ENCODE measurements at regions not wholly inside any gene's neighbourhood (a gene's known extent, or its start where the extent isn't known, plus 50 kb on each side); places are given as distances from the start of the nearest gene placed in this dataset.

DNA sequence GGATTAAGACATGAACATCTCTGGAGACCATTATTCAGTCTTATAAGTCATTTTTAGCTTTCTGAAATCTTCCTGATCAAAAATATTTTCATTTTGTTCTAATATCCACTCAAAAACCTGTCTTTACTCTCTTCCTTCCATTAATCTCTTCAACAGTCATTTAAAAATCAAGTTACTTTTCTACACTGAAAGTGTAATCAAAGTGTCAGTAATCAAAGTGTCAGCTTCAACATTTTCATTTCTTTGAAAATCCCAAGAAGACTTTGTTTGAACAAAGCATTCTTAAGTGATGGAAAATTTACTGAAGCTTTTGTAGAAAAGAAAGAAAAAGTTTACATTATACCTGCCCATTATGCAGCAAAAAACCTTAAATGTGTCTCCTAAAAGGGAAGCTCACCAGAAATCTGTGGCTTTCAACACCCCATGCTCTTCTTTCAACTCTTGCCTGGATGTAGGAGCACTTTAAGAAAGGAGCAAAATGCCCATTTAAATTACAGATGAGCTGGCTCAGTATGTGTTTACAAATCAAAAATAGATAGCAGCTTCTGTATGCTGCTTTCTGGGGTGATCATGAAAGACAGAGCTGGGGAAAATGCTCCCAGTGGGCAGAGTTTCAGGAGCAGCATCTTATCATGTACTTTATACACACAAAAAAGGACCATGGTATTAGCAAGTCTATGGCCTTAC is 260.8 kb upstream of the NCAM2 start:
- DNase-seq (ENCODE audit: low read depth, low spot score): no peak
- no peak overlapping the region for H3K4me3 ChIP-seq (ENCODE audit: low read length)

DNA sequence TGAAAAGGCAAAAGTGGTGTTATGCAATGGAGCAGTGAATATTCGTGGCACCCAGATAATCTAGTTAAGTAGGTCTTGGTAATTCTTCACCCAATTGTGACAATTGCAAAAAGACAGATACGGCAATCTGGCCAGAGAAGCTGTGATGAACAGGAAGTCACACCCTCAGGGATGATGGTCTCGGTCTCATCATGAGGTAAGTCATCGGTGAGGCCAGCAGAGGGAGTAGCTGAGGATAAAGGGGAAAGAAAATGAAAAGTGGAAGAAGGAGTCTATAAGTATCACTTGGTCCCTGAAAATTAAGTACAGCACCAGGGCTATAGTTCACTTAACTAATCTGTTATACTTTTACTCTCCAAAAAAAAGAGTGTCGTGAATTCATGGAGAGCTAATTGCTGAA is 258.8 kb upstream of the NCAM2 start:
- DNase-seq (ENCODE audit: low read depth, low spot score): peak; percentile 28
- no peak overlapping the region for H3K4me3 ChIP-seq (ENCODE audit: low read length)

DNA sequence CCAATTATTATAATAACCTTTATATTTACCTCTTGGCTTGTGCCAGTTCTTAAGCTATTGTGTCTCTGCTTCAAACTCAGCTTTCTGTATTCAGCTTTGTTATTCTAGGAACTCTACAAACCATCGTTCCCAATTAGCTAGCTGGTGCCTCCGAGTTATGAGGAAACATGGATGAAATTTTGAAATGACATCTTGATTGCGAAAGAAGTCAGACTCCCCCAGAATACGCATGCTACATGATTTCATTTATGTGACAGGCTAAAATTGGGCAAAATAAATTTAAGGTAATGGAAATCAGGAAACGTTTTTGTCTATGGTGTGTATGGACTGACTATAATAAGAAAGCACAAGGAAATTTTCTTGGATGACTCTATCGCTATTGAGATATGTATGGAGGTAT is 256.8 kb upstream of the NCAM2 start:
- H3K4me3 ChIP-seq (ENCODE audit: low read length): no peak overlapping the region
- no peak for DNase-seq (ENCODE audit: low read depth, low spot score)

DNA sequence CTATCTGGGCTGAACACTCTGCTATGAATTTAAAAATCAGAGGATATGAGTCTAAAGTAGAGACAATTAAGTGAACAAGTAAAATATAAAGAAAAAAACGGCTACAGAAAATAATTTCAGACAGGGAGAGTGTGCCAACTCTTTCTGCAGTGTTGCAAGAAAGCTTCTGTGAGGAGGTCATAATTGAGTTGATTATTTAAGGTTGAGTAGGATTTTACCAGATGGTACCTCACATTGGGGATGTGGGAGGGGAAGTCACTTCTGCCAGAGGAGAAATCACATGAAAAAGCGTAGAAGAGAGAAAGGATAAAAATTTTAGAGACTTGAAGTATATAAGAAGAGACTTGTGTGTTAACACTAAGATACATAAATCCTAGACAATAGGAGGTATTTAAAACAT is 238.0 kb upstream of the NCAM2 start:
- no peak for DNase-seq (ENCODE audit: low read depth, low spot score)
- H3K4me3 ChIP-seq (ENCODE audit: low read length): no peak overlapping the region

DNA sequence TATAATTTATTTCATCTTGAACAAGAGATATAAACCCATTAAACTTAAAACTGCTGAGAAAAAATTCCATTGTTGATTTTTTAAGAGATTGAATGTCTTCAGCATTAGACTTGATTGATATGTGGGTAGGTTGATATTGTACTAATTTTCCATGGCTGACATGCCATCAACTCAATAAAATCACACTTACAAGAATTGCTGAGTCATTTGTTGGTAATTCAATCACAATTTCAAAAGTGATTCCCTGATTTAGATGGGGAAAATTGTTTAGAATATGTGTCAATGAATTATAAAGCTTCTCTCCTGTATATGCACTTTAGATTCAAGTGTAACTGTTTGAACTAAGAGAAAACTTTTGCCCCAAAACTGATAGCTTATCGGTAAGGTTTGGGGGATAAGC is 223.5 kb upstream of the NCAM2 start:
- H3K4me3 ChIP-seq (ENCODE audit: low read length): no peak overlapping the region
- no peak for DNase-seq (ENCODE audit: low read depth, low spot score)

DNA sequence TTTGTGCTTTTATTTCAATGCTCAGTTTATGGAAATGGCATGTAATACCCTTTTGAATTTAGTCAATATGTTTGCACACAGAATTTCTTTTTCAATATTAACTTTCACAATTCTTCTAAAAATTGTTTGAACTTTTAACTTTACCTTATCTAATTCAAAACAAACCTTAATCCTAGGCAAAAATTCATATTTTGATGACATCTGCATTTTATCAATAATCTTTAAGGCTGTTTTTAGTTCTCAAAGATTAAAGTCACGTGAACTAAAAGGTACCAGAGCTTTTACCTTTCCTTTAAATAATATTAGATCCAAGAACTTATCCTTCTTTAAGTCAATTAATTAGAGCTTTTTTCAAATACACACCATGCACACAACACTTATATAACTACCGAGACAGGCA is 218.9 kb upstream of the NCAM2 start:
- no peak for DNase-seq (ENCODE audit: low read depth, low spot score)
- no peak overlapping the region for H3K4me3 ChIP-seq (ENCODE audit: low read length)

DNA sequence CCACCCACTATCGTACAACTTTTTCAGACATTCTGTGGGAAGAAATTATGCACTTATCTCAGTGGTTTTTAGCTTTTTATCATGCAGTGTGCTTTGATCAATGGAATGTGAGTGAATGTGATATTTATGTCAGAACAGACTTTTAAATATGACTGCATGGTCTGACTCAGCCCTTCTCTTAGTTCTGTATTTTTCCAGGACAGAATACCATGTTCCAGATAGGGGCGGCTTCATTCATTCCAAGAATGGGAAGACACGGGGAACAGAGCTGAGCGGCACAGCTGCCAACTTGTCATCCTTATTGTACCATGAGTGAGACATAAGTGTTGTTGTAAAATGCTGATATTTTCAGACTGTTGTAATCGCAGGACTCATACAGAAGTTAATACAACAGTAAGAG is 214.6 kb upstream of the NCAM2 start:
- H3K4me3 ChIP-seq (ENCODE audit: low read length): no peak overlapping the region
- no peak for DNase-seq (ENCODE audit: low read depth, low spot score)

DNA sequence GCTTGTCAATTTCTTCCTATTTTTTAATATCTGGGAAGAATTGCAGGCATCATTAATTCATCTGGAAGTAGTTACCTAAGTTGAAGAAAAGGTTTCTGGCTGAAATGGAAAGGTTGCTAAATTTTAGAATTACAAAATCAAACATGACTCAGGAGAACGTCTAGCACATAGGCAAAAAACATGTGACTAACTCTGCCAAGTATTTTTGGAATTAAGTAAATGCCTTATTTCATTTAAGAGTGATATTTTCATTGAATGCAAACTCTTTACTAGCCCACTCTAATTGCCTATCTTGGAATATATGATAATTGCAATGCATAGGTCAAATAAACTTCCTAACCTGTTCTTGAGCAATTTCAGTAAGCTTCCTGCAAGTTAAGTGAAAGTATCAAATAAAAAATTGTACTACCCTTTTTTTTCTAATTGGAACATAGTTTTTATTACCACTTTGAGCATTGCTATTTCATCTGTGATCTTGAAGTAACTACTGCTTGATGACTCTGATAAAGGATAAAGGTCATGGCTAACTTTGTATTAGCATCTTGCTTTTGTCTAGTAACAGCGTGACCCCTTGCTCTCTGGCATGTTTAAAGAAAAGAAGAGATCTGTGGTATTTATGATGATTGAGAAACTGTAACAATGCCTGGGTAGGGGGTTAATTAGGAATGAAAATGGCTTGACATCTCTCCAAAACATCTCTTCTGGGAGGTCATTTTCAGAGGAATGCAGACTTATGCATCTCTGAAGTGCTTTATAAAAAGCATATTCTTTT is 208.3 kb upstream of the NCAM2 start:
- no peak overlapping the region for H3K4me3 ChIP-seq (ENCODE audit: low read length)
- DNase-seq (ENCODE audit: low read depth, low spot score): no peak

DNA sequence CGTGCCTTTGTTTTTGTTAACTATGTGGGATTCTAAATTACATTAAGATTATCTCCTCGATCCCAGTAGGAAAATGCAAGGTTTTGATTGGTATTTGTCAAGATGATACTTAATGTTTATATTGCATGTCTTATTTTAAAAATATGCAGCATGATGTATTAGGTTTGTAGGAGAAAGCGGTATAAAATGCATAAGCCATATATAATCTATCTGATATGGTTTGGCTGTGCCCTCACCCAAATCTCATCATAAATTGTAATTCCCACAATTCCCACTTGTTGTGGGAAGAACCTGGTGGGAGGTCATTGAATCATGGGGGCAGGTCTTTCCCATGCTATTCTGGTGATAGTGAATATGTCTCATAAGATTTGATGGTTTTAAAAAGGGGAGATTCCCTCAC is 198.1 kb upstream of the NCAM2 start:
- no peak overlapping the region for H3K4me3 ChIP-seq (ENCODE audit: low read length)
- DNase-seq (ENCODE audit: low read depth, low spot score): no peak

DNA sequence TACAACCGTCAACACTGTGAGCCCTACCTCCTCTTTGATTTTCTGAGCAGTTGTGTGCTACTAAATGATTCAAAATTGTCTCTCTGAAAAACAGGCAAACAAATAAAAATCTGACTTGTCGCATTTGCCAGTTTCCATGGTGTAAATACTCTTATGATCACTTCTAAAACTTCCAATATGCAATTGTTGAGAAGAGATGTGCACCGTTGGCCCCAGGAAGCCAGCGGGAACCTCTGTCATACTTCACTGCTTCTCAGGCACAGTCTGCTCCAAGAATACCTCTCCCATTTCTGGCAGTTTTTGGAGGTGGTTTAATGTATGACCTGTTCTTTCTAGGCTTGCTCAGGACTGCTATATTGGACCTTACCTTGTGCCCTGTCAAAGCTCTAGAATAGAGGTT is 196.0 kb upstream of the NCAM2 start:
- no peak overlapping the region for H3K4me3 ChIP-seq (ENCODE audit: low read length)
- no peak for DNase-seq (ENCODE audit: low read depth, low spot score)

DNA sequence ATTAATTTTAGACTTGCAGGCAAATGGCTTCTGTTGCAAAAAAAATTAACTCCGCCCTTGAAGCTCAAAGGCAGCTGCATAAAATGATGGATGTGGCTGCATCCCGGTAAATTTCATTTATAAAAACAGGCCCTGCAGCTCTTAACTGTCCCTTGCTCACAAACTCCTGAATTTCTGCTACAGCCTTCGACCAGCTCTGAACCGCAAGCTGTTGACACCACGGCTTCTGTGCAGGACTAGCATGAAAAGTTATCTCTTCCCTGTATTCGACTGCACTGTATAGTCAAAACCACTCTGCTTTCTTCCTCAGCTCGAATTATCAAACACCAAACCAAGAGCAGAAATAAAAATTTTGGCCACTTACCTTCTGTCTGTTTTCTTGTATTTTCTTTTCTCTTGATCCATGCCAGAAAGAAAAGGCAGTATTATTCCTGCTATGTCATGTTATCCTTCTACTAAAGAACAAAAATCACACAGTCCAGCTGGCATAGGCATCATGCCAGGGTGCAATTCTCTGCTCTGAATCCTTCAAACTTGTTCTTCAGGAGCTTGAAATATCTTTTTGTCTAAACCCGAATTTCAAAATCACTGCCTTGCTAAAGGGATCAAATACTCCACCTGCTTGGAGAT is 195.5 kb upstream of the NCAM2 start:
- no peak overlapping the region for H3K4me3 ChIP-seq (ENCODE audit: low read length)
- DNase-seq (ENCODE audit: low read depth, low spot score): no peak

DNA sequence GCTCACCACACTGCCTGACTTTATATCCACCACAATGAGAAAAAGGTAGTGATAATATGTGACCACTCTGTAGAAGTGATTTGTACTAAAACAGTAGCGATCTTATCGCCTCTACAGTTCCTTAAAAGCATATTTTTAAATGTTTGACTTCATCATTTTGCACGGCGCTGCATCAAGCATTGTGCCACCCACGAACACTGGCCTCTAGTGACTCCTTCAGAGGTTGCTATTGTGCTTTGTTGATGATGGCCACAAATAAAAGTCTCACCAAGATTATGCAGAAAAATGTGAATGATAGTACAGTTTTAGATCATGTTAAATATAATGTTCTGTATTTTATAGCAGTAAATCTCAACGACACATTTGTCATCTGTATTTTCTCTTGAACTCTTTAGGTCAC is 186.5 kb upstream of the NCAM2 start:
- DNase-seq (ENCODE audit: low read depth, low spot score): no peak
- no peak overlapping the region for H3K4me3 ChIP-seq (ENCODE audit: low read length)

DNA sequence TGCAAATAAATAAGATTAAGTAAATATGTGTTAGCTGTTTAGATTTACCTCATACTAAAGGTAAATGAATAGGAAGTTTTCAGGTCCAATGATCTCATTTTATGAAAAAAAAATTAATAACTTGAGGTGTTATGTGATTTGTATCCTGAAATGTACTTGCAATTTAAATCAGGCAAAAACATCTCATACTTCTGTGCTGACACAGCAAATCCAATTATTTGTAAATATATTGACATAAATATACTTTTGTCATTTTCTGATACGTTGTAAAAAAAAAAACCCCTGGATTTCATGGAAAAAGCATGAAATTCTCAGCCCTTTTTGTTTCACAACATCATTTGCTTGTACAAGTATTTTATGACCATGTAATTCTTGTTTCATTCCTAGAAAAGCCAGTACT is 184.1 kb upstream of the NCAM2 start:
- DNase-seq (ENCODE audit: low read depth, low spot score): no peak
- H3K4me3 ChIP-seq (ENCODE audit: low read length): no peak overlapping the region

DNA sequence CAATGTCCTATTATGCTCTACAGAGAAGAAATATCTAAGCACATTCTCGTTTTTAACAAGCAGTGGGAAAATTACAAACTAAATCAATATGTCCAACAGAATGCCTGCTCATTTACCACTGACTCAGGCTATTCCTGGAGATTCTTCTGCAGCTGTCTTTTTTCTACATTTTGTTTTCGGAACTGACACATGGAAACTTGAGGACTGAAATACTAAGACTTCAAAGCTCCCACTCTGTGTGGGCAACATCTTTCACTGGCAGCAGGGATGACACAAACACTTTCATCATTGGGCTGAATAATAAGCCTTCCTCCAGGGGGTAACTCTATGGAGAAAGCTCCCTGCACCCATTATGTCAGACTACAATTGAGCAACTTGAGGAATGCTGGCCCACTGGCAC is 175.5 kb upstream of the NCAM2 start:
- no peak overlapping the region for H3K4me3 ChIP-seq (ENCODE audit: low read length)

DNA sequence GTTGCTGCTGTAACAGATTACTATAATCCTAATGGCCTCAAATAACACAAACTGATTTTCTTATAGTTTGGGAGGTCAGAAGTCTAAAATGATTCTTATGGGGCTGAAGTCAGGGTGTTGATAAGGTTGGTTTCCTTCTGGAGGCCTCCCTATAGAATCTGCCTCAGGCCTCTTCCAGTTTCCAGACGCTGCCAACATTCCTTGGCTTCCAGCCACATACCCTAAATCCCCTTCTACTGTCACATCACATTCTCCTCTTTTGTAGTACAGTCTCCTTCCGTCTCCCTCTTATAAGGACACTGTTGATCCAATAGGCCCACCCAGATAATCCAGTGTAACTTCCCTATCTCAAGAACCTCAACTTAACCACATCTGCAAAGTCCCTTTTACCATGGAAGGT is 145.3 kb upstream of the NCAM2 start:
- H3K4me3 ChIP-seq (ENCODE audit: low read length): no peak overlapping the region
- DNase-seq (ENCODE audit: low read depth, low spot score): no peak

More for the DNA sequence above, 175.5 kb upstream of the NCAM2 start:
- DNase-seq (ENCODE audit: low read depth, low spot score): no peak

DNA sequence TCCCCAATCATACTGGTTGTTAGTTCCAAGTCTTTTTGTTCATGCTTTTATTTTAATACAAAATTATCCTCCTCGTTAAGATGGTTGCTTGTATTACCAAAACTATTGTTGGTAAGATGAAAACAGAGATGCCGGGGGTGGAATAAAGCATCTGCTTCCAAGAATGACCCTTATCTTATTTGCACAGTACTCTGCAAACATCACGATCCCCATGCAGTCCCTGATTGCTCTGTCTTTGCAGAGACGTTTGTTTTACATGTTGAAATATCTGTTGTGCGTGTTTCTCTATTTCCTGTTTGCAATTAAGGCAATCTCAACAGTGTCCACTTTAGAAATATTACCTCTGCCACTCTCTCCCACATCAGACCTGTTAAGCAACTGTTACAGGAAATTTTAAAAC is 141.3 kb upstream of the NCAM2 start:
- DNase-seq (ENCODE audit: low read depth, low spot score): no peak
- H3K4me3 ChIP-seq (ENCODE audit: low read length): no peak overlapping the region

DNA sequence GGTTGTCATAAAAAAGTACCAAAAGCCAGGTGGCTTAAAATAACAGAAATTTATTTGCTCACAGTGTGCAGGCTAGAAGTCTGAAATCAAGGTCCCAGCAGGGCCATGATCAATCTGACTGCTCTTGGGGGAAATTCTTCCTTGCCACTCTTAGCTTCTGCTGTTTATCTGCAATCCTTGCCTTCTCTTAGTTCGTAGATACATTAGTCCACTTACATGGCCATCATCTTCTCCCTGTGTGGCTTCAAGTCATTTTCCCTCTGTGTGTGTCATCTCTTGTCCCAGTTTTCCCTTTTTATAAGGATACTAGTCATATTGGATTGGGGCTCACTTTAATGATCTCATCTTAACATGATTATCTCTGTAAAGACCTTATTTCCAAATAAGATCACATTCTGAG is 124.0 kb upstream of the NCAM2 start:
- H3K4me3 ChIP-seq (ENCODE audit: low read length): no peak overlapping the region
- DNase-seq (ENCODE audit: low read depth, low spot score): no peak

DNA sequence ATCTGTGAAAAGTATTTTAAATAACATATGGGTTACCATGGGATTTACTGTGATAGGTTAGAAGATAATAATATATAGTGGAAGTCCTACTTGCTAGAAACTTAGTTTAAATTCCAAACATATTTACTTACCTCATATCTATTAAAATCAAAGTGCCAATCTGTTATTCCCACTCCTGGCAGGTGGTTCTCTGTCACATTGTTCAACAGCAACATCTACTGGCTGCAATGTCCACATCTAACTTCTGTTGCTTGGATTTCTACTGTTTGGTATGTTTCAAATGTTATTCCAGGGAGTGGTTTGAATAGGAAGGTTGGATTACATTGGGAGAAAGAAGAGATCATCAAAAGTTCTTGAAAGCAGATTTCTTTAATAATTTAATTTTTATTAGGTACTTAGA is 122.5 kb upstream of the NCAM2 start:
- no peak for DNase-seq (ENCODE audit: low read depth, low spot score)
- H3K4me3 ChIP-seq (ENCODE audit: low read length): no peak overlapping the region

DNA sequence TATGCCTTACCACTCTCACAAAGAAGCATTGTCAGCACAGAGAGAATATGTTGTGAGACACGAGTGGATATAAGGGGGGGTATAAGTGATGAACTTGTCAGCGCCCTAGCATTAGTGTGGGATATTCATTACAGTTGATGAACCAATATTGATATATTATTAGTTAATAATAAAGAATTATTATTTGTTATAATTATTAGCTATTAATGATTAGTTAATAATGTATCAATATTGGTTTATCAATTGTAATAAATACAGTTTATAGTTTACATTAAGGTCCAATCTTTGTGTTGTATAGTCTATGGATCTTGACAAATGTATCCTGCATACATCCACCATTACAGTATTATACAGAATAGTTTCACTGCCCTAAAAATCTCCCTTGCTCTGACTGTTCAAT is 120.2 kb upstream of the NCAM2 start:
- no peak for DNase-seq (ENCODE audit: low read depth, low spot score)
- no peak overlapping the region for H3K4me3 ChIP-seq (ENCODE audit: low read length)

Data from Jurkat, Clone E6-1 (cell line).